Activated CD4-positive, alpha-beta T cell treated with anti-CD3 and anti-CD28 coated beads, Interleukin-2, Interleukin-6, amounts not matched to agents 100 ng/mL and 50 ng/mL, durations not matched to agents 16 hours and 8 hours (primary cell): ENCODE measurements at regions not wholly inside any gene's neighbourhood (a gene's known extent, or its start where the extent isn't known, plus 50 kb on each side); places are given as distances from the start of the nearest gene placed in this dataset.
"Not testable (repeated sequence)": the region's sequence is repeated elsewhere in the genome, so short reads cannot be mapped to it uniquely, and the experiment has no call there.

ENCODE experiments used
- DNase-seq: peaks from one replicate; pipeline ENCODE4 v3.0.0-alpha.2; 2020

GRCh38 chr4:3967204-3967603 lies 201.0 kb downstream of the ADRA2C start:
- not testable (repeated sequence) for DNase-seq

- not testable (repeated sequence) for DNase-seq
Observed at GRCh38 chr4:3972626-3973025, 206.4 kb downstream of the ADRA2C start.

- not testable (repeated sequence) for DNase-seq
Observed at GRCh38 chr4:3973581-3974200, 207.5 kb downstream of the ADRA2C start.

GRCh38 chr4:3983518-3984125 lies 217.4 kb downstream of the ADRA2C start:
- not testable (repeated sequence) for DNase-seq

GRCh38 chr4:3984796-3985195 lies 218.6 kb downstream of the ADRA2C start:
- not testable (repeated sequence) for DNase-seq

DNA sequence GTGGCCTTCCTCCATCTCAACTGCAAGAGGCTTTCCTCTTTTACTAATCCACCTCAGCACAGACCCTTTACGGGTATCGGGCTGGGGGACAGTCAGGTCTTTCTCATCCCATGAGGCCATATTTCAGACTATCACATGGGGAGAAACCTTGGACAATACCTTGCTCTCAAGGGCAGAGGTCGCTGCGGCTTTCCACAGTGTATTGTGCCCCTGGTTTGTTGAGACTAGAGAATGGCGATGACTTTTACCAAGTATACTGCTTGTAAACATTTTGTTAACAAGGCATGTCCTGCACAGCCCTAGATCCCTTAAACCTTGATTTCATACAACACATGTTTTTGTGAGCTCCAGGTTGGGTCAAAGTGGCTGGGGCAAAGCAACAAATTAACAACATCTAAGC lies 220.2 kb downstream of the ADRA2C start:
- DNase-seq: not testable (repeated sequence)

DNA sequence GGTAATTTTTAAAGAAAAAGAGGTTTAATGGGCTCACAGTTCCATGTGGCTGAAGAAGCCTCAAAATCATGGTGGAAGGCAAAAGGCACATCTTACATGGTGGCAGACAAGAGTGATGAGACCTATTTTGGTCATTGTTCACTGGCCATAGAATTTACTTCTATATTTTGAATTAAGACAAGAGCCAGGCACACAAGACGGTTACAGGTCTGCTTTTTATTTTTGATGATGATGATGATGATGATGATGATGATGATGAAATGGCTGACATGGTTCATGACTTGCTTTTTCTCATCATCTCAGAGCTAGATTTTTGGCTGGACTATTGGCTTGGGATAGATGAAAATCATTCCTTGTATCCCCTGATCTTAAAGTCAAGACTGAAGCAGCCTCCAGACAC lies 229.3 kb downstream of the OTOP1 start:
- not testable (repeated sequence) for DNase-seq

DNA sequence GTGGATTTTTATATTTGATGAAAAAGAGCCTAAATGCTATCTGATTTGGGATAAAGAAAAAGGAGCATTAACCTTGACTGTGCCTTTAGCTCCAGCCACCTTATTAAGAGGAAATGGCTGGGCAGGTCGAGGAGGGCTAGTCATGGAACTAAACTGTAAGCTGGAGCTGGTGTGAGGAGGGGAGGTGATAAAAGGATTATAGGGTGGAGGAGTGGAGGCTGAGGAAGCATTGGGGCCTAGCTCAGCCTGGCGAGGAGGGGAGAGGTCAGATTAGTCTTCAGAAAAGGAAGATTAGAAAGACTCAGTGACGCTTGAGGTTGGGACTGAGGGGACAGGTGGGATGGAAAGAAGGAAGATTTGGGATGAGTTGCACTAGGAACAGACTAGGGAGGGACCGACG lies 222.7 kb downstream of the OTOP1 start:
- not testable (repeated sequence) for DNase-seq

GRCh38 chr4:4004702-4005101 lies 222.0 kb downstream of the OTOP1 start:
- DNase-seq: not testable (repeated sequence)

DNA sequence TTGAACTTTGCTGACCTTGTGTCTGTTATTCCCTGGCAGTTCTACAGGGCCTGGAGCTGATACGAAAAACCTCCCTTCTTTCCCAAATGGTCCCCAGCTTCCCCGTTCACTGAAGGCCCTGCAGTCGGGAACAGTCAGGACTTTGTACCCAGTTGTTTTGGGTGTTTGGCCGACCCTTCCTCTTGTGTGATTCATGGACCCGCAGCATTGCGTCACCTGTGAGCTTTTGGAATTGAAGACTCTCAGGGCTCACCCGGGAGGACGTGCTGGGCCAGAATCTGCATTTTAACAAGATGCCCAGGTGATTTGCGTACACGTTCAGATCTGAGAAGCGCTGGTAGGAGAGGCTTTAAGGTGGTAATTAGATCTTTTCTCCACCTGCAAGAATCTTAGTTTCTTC lies 220.4 kb downstream of the OTOP1 start:
- DNase-seq: not testable (repeated sequence)

GRCh38 chr4:4019071-4019470 lies 207.7 kb downstream of the OTOP1 start:
- not testable (repeated sequence) for DNase-seq

GRCh38 chr4:4021161-4021560 lies 205.6 kb downstream of the OTOP1 start:
- DNase-seq: not testable (repeated sequence)

DNA sequence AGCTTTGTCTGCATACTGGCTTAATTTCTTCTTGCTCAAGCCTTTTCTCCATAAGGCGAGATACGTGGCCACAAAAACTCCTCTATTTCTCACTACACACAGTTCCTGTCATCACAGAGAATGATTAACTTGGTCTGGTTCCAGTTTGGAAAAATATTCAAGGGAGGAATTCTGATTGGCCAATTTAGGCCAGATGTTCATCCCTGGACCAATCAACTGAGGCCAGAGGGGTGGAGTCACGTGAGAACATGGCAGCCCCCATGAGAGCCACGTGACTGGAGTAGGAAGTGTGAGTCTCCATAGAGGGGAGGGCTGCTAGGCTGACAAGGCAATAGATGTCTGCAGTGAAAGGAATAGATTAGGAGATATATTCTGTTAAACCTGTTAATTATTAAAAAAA lies 200.0 kb downstream of the OTOP1 start:
- DNase-seq: peak; percentile 5

- not testable (repeated sequence) for DNase-seq
Observed at GRCh38 chr4:4028752-4029151, 198.0 kb downstream of the OTOP1 start.

DNA sequence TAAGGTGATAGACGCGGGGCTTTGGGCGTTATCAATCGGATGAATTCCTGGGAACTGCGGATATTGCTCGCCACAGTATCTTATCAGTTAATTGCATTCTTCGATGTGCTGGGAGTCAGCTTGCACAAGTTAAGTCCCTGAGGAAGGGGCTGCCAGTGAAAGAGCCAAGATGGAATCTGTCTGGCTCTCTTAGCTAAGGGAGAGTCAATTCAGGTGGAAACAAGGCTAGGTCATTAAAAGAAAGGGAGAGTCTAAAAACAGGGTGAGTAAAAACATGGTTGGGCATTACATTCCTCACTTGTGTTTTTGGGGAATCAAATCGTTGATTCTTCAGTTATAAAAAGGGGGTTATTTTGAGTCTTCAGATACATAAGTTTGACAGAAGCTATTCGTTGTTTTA lies 196.2 kb downstream of the OTOP1 start:
- not testable (repeated sequence) for DNase-seq

DNA sequence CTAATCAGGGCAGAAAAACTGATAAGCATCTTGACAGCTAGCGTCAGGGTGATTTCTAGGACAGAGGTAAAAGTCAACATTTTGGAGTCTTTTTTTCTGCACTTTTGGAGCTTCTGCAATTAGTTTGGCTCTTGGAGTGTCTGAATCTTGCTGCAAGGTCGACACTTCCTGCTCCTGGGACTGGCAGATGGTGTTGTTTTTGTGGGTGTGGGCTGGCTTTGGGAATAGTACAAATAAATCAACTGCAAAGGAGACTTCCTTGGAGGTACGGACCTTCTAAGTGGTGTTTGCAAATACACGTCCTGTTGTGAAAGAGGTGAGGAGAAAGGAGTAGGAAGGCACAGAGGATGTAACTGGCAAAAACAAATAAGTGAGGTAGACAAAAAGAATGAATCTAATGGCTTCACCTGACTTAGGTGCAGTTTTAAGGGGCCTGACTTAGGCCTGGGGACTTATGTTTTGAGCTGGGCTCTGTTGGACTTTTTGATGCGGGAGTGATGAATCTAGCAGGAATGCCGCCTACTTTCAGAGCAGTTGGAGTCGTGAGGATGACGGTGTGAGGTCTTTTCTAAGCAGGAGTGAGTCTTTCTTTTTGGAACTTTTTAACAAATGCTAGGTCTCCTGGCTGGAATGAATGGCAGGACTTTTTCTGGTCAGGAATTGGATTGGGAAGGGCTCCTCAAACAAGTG lies 195.1 kb downstream of the OTOP1 start:
- DNase-seq: not testable (repeated sequence)

DNA sequence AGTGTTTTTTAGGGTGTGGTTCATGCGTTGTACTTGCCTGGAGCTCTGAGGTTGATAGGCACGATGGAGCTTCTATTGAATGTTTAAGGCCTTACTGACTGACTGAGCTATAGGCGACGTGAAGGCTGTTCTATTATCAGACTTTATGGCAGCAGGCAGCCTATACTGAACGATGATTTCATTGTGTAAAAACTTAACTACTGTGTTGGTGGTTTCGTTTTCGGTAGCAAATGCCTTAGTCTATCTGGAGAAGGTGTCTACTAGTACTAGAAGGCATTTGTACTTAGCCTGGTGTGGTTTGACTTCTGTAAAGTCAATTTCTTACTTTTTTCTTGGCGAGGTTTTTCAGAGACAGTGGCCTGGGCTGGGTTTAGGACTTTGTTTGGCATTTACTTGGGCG lies 194.4 kb downstream of the OTOP1 start:
- DNase-seq: peak; percentile 8

- peak; percentile 20 for DNase-seq
Observed at GRCh38 chr4:4032801-4033605, 193.7 kb downstream of the OTOP1 start.

DNA sequence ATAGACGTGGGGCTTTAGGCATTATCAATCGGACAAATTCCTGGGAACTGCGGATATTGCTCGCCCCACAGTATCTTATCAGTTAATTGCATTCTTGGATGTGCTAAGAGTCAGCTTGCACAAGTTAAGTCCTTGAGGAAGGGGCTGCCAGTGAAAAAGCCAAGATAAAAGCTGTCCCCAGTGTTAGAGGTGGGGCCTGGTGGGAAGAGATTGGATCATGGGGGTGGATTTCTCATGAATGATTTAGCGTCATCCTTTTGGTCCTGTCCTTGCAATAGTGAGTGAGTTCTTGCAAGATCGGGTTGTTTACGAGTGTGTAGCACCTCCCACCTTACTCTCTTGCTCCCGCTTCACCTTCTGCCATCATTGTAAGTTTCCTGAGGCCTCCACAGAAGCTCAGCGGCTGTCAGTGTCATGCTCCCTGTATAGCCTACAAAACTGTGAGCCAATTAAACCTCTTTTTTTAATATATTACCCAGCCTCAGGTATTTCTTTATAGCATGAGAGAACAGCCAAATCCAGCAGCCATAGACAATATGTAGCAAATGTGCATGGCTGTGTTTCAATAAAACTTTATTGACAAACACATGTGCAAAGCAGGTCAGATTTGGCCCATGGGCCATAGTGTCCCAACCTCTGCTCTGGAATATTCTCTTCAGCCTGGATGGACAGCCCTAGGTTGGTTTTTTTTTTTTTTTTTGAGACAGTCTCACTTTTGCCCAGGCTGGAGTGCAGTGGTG lies 189.2 kb downstream of the OTOP1 start:
- DNase-seq: not testable (repeated sequence)

- DNase-seq: not testable (repeated sequence)
Observed at GRCh38 chr4:4045823-4046222, 180.9 kb downstream of the OTOP1 start.

GRCh38 chr4:4046686-4047085 lies 180.0 kb downstream of the OTOP1 start:
- not testable (repeated sequence) for DNase-seq

DNA sequence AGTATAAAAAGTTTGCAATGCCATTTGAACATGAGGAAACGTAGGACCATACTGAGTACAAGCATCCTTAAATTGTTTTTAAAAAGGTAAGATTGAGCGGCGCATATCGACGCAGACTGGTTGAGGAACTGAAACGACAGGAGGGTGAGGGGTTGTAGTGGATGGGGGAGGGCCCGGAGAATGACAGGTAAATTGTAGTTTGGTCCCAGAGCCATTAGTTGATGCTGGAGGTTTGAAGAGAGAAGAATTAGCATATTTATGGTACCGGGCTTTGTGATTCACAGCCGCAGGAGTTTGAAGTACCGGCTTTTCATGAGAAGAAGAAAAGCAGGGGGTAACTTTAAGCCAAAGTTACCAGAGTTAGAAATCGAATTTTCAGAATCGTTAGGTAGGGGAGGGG lies 179.5 kb downstream of the OTOP1 start:
- not testable (repeated sequence) for DNase-seq
